HEK293 (cell line): ENCODE measurements at regions not wholly inside any gene's neighbourhood (a gene's known extent, or its start where the extent isn't known, plus 50 kb on each side); places are given as distances from the start of the nearest gene placed in this dataset.

Source experiments
- ZBTB8A ChIP-seq: fragments of 450-650 bp; formaldehyde crosslinking; IDR thresholded peaks from 2 replicates; pipeline ENCODE4 v1.5.1; 2016; ENCODE audit warnings: missing biosample characterization, missing genetic modification characterization
- ZNF626 ChIP-seq: fragments of 450-650 bp; sonication (Bioruptor Pico); formaldehyde crosslinking; IDR thresholded peaks from 2 replicates; pipeline ENCODE4 v1.5.1; 2018; ENCODE audit warnings: missing biosample characterization, missing genetic modification characterization, inconsistent platforms

- TF ChIP-seq ZBTB8A (tag by site-specific recombination) (no peak), ZNF626 (no peak)
These were observed 83.7 kb upstream of the CLINT1 start for GRCh38 chr5:157942595-157942994.
